Fibroblast of villous mesenchyme (primary cell): ENCODE measurements at regions not wholly inside any gene's neighbourhood (a gene's known extent, or its start where the extent isn't known, plus 50 kb on each side); places are given as distances from the start of the nearest gene placed in this dataset.
"Not testable (repeated sequence)": the region's sequence is repeated elsewhere in the genome, so short reads cannot be mapped to it uniquely, and the experiment has no call there.

Experiments
- DNase-seq: peaks from one replicate; pipeline ENCODE4 v3.0.0-alpha.2; 2010; ENCODE audit warnings: low read depth
- H3K4me3 ChIP-seq: 2 replicates; pipeline ENCODE4 v1.5.1; 2011; ENCODE audit warnings: low read depth, mild to moderate bottlenecking, low read length
- CTCF ChIP-seq: IDR thresholded peaks from 2 replicates; pipeline ENCODE4 v1.5.1; 2012; ENCODE audit warnings: low read depth, mild to moderate bottlenecking, low read length; ENCODE audit not compliant: insufficient read depth

GRCh38 chr17:21842332-21843317 lies 150.3 kb downstream of the KCNJ18 start:
- no peak for DNase-seq
- no peak for TF ChIP-seq CTCF
- peak overlapping the region; percentile 28 for H3K4me3 ChIP-seq

DNA sequence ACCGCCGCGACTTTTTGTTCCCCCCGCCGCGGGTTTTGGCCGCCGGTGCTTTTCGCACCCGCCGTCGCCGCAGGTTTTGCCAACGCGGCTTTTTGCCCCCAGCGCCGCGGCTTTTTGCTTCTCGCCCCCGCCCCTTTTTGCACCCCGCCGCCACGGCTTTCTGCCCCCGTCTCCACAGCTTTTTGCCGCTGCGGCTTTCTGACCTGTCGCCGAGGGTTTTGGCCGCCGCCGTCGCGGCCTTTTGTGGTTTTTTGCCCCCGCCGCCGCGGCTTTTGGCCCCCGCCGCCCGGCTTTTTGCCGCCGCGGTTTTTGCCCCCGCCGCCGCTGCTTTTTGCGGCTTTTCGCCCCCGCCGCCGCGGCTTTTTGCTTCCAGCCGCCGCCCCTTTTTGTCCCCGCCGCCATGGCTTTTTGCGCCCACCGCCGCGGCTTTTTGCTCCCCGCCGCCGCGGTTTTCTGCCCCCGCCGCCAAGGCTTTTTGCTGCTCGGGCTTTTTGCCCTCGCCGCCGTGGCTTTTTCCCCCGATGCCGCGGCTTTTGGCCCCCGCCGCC lies 151.1 kb downstream of the KCNJ18 start:
- no peak overlapping the region for H3K4me3 ChIP-seq
- no peak for TF ChIP-seq CTCF
- no peak for DNase-seq

GRCh38 chr17:21843951-21844590 lies 151.7 kb downstream of the KCNJ18 start:
- H3K4me3 ChIP-seq, result no peak overlapping the region
- no peak for TF ChIP-seq CTCF
- DNase-seq, result no peak

- H3K4me3 ChIP-seq, DNase-seq: not testable (repeated sequence)
Observed at GRCh38 chr17:21848510-21848909, 156.2 kb downstream of the KCNJ18 start.

DNA sequence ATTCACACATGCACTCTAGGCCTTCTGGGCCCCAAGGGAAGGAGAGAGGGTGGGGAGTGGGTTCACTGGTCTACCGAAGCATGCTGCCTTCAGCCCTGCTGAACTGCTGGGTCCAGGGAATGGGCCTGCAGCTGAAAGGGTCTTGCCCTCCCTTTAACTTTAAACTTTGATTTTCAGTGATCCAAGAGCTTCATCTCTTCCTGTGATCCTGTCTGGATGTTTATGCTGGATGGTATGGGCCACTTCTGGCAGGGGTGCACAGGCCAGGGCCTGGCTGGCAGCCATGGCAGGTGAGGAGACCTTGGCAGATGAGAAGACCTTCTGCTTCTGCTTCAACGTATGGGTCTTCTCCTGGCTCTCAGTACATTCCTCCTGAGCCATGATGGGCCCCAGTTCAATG lies 156.7 kb downstream of the KCNJ18 start:
- not testable (repeated sequence) for H3K4me3 ChIP-seq, DNase-seq

- not testable (repeated sequence) for H3K4me3 ChIP-seq, DNase-seq
Observed at GRCh38 chr17:21850614-21851013, 158.3 kb downstream of the KCNJ18 start.
